Fibroblast of lung (primary cell): ENCODE measurements at regions not wholly inside any gene's neighbourhood (a gene's known extent, or its start where the extent isn't known, plus 50 kb on each side); places are given as distances from the start of the nearest gene placed in this dataset.

Source experiments
- DNase-seq, 2 donors: peaks; one replicate each; pipeline versions ENCODE4 v3.0.0 to v3.0.0-alpha.2; 2010; ENCODE audit warnings: low read depth in 2 of 2
- H2AFZ ChIP-seq: 2 replicates; pipeline ENCODE4 v1.5.1; 2012; ENCODE audit warnings: low read length, control low read depth, inconsistent platforms
- H3K27ac ChIP-seq: 2 replicates; pipeline ENCODE4 v1.5.1; 2011; ENCODE audit warnings: low read length, control low read depth; ENCODE audit not compliant: insufficient read depth
- H3K27me3 ChIP-seq: 2 replicates; pipeline ENCODE4 v1.5.1; 2011; ENCODE audit warnings: mild to moderate bottlenecking, low read length; ENCODE audit not compliant: control insufficient read depth, insufficient read depth
- H3K36me3 ChIP-seq: 2 replicates; pipeline ENCODE4 v1.5.1; 2011; ENCODE audit warnings: low read length; ENCODE audit not compliant: control insufficient read depth, insufficient read depth
- H3K4me1 ChIP-seq: 2 replicates; pipeline ENCODE4 v1.5.1; 2011; ENCODE audit warnings: low read length; ENCODE audit not compliant: control insufficient read depth, insufficient read depth; ENCODE audit errors: extremely low read depth
- H3K4me2 ChIP-seq: 2 replicates; pipeline ENCODE4 v1.5.1; 2011; ENCODE audit warnings: low read length, control low read depth; ENCODE audit not compliant: insufficient read depth; ENCODE audit errors: extremely low read depth
- H3K4me3 ChIP-seq, 4 experiments: fragments of 200-600 bp in 1 of 4; sonication (generic) in 1 of 4; replicated peaks in 1 of 4; 2 replicates each; pipeline ENCODE4 v1.5.1; 2011 to 2016; ENCODE audit warnings: low read length in 4 of 4, low read depth in 3 of 4, mild to moderate bottlenecking in 3 of 4, control low read depth in 2 of 4, inconsistent platforms in 1 of 4, mixed read lengths in 1 of 4; ENCODE audit not compliant: insufficient read depth in 1 of 4; ENCODE audit errors: control extremely low read depth in 1 of 4
- H3K79me2 ChIP-seq: 2 replicates; pipeline ENCODE4 v1.5.1; 2012; ENCODE audit warnings: mild to moderate bottlenecking, low read length, inconsistent platforms; ENCODE audit not compliant: control insufficient read depth, insufficient read depth
- H3K9ac ChIP-seq: 2 replicates; pipeline ENCODE4 v1.5.1; 2011; ENCODE audit warnings: mild to moderate bottlenecking, low read length, control low read depth; ENCODE audit not compliant: insufficient read depth
- H3K9me3 ChIP-seq: 2 replicates; pipeline ENCODE4 v1.5.1; 2012; ENCODE audit warnings: low read depth, low read length; ENCODE audit not compliant: control insufficient read depth, insufficient read depth
- H4K20me1 ChIP-seq: 2 replicates; pipeline ENCODE4 v1.5.1; 2011; ENCODE audit warnings: low read length; ENCODE audit not compliant: control insufficient read depth, insufficient read depth; ENCODE audit errors: extremely low read depth
- CTCF ChIP-seq, 2 donors: IDR thresholded peaks in 1 of 2; conservative IDR thresholded peaks in 1 of 2; 1 replicate in 1 of 2; 2 replicates in 1 of 2; pipeline ENCODE4 v1.5.1; 2011 to 2012; ENCODE audit warnings: low read length in 2 of 2, control low read depth in 1 of 2, inconsistent platforms in 1 of 2, low read depth in 1 of 2, mild to moderate bottlenecking in 1 of 2
- EZH2 ChIP-seq: IDR thresholded peaks from 2 replicates; pipeline ENCODE4 v1.5.1; 2012; ENCODE audit warnings: low read length, control low read depth, mild to moderate bottlenecking; ENCODE audit errors: missing control alignments

DNA sequence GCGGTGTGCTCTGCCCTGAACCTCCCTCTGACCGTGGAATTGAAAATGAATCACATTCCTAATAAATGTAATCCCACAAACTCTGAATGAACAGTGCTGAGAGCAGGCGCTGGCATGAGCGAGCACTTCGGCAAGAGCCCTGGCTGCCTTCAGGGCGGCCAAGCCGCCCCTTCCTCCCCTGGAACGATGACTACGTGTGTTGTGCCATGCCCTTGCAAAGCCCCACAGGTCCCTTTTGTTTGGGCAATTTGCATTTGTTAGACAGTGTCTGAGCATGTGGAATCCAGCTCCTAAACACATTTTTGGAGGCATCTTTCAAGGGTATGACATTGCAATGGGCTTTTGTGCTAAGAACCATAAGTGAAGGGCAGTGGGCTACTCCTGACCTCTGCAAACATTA is 95.6 kb upstream of the MKI67 start:
- no peak for DNase-seq
- H3K4me3 ChIP-seq = no peak overlapping the region
- no peak for TF ChIP-seq CTCF (conservative IDR thresholded peaks at IDR 0.05 in 1 of 2, IDR thresholded peaks at IDR 0.05 in 1 of 2; ENCODE audit: low read depth in 1 of 2, low read length in 2 of 2)
- no peak for TF ChIP-seq EZH2
- H4K20me1 ChIP-seq = no peaks in the 10 kb centered on the region
- no peaks in the 10 kb centered on the region for H3K27me3 ChIP-seq
- no peak overlapping the region for H3K27ac ChIP-seq
- H3K36me3 ChIP-seq = no peaks in the 10 kb centered on the region
- H3K4me2 ChIP-seq = no peak overlapping the region
- H3K4me1 ChIP-seq = no peaks in the 10 kb centered on the region
- no peaks in the 10 kb centered on the region for H3K9me3 ChIP-seq
- H2AFZ ChIP-seq = no peak overlapping the region
- H3K79me2 ChIP-seq = no peaks in the 10 kb centered on the region
- no peak overlapping the region for H3K9ac ChIP-seq

DNA sequence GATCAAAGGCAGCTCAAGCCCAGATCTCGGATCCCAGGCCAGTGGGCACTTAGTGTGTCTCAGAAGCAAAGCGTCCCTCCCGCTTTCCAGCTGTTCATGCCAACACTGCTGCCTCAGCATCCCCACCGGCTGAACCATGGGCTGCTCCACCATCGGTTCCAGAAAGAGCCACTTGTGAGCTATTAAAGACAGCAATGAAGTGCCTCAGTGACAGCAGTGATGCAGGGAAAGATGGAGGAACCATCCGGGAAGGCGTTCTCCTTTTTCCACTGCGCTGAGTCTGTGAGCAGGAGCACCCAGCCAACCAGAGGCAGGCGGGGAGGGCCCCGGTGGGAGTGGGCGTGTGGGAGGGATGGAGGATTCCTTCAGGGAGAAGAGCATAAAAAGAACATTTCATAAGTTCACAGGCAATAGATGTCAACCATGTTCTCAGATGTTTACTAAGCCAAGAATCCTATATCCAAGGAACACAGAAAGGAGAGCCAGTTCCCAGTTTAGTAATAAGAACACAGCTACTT is 96.2 kb upstream of the MKI67 start:
- H3K27ac ChIP-seq = no peak overlapping the region
- no peaks in the 10 kb centered on the region for H3K27me3 ChIP-seq
- H3K79me2 ChIP-seq = no peaks in the 10 kb centered on the region
- H3K36me3 ChIP-seq = no peaks in the 10 kb centered on the region
- no peaks in the 10 kb centered on the region for H4K20me1 ChIP-seq
- no peak overlapping the region for H2AFZ ChIP-seq
- H3K9ac ChIP-seq = no peak overlapping the region
- H3K4me3 ChIP-seq = no peak overlapping the region
- no peaks in the 10 kb centered on the region for H3K4me1 ChIP-seq
- no peak overlapping the region for H3K4me2 ChIP-seq
- TF ChIP-seq CTCF (conservative IDR thresholded peaks at IDR 0.05 in 1 of 2, IDR thresholded peaks at IDR 0.05 in 1 of 2; ENCODE audit: low read depth in 1 of 2, low read length in 2 of 2) (no peak), EZH2 (no peak)
- DNase-seq = no peak
- H3K9me3 ChIP-seq = no peaks in the 10 kb centered on the region

DNA sequence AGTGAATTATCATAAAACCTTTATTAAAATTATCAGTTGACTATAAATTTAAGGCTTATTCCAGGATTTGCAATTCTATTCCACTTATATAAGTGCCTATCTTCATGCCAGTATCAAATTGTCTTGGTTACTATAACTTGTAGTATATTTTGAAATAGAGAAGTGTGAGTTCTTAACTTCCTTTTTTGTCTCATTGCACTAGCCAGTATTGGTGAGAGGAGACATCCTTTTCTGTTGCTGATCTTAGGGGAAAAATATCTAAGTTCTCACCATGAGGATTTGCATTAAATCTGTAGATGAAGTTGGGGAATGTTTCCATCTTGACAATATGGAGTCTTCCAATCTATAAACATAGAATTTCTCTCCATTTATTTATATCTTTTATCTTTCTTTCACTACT is 104.2 kb upstream of the MKI67 start:
- Histone ChIP-seq H3K4me3 (no peak overlapping the region), H3K27ac (no peak overlapping the region), H4K20me1 (no peaks in the 10 kb centered on the region), H3K9ac (no peak overlapping the region), H3K4me1 (no peaks in the 10 kb centered on the region), H3K4me2 (no peak overlapping the region), H2AFZ (no peak overlapping the region), H3K79me2 (no peaks in the 10 kb centered on the region), H3K9me3 (no peaks in the 10 kb centered on the region), H3K36me3 (no peaks in the 10 kb centered on the region), H3K27me3 (no peaks in the 10 kb centered on the region)
- no peak for TF ChIP-seq CTCF (conservative IDR thresholded peaks at IDR 0.05 in 1 of 2, IDR thresholded peaks at IDR 0.05 in 1 of 2; ENCODE audit: low read depth in 1 of 2, low read length in 2 of 2)
- TF ChIP-seq EZH2 = no peak
- DNase-seq = no peak
